Keratinocyte (primary cell): ENCODE measurements at regions not wholly inside any gene's neighbourhood (a gene's known extent, or its start where the extent isn't known, plus 50 kb on each side); places are given as distances from the start of the nearest gene placed in this dataset.

Experiments used
- DNase-seq: peaks from one replicate; pipeline ENCODE4 v3.0.0-alpha.2; 2011; ENCODE audit warnings: low read depth, missing footprints, low spot score
- FAIRE-seq: peaks from 2 replicates; lab custom pipeline; 2011; peaks lifted over from hg19 to GRCh38; lab: Jason Lieb, UNC
- H2AFZ ChIP-seq: 2 replicates; pipeline ENCODE4 v1.6.0; 2012; ENCODE audit warnings: low read length, control low read depth, inconsistent platforms; ENCODE audit not compliant: control insufficient read depth
- H3K27ac ChIP-seq: 2 replicates; pipeline ENCODE4 v1.5.1; 2011; ENCODE audit warnings: low read length; ENCODE audit not compliant: control insufficient read depth, insufficient read depth
- H3K27me3 ChIP-seq: 3 replicates; pipeline ENCODE4 v1.6.0; 2011; ENCODE audit warnings: low read length; ENCODE audit not compliant: control insufficient read depth, insufficient read depth; ENCODE audit errors: extremely low read depth
- H3K36me3 ChIP-seq, 2 experiments: 2 replicates in 1 of 2; 3 replicates in 1 of 2; pipeline ENCODE4 v1.5.1; 2011; ENCODE audit warnings: low read length in 2 of 2, mild to moderate bottlenecking in 1 of 2; ENCODE audit not compliant: control insufficient read depth in 2 of 2, insufficient read depth in 2 of 2; ENCODE audit errors: extremely low read depth in 1 of 2
- H3K4me1 ChIP-seq: 3 replicates; pipeline ENCODE4 v1.5.1; 2011; ENCODE audit warnings: low read length; ENCODE audit not compliant: control insufficient read depth, insufficient read depth; ENCODE audit errors: extremely low read depth
- H3K4me2 ChIP-seq: 3 replicates; pipeline ENCODE4 v1.6.0; 2011; ENCODE audit warnings: low read depth, low read length; ENCODE audit not compliant: control insufficient read depth, insufficient read depth; ENCODE audit errors: extremely low read depth
- H3K4me3 ChIP-seq, 3 experiments: fragments of 200-600 bp in 1 of 3; sonication (generic) in 1 of 3; 2 replicates in 2 of 3; 3 replicates in 1 of 3; pipeline ENCODE4 v1.5.1; 2011 to 2016; ENCODE audit warnings: low read length in 3 of 3, mild to moderate bottlenecking in 3 of 3, control low read depth in 2 of 3, inconsistent platforms in 1 of 3, low read depth in 1 of 3, mixed read lengths in 1 of 3, mixed run types in 1 of 3, moderate library complexity in 1 of 3; ENCODE audit not compliant: control insufficient read depth in 2 of 3, insufficient read depth in 2 of 3; ENCODE audit errors: extremely low read depth in 1 of 3
- H3K79me2 ChIP-seq: 2 replicates; pipeline ENCODE4 v1.6.0; 2012; ENCODE audit warnings: low read length; ENCODE audit not compliant: control insufficient read depth, insufficient read depth
- H3K9ac ChIP-seq: 3 replicates; pipeline ENCODE4 v1.6.0; 2011; ENCODE audit warnings: low read length; ENCODE audit not compliant: control insufficient read depth, insufficient read depth; ENCODE audit errors: extremely low read depth
- H3K9me1 ChIP-seq: 3 replicates; pipeline ENCODE4 v1.6.0; 2011; ENCODE audit warnings: low read length; ENCODE audit not compliant: control insufficient read depth, insufficient read depth; ENCODE audit errors: extremely low read depth
- H3K9me3 ChIP-seq: 2 replicates; pipeline ENCODE4 v1.5.1; 2012; ENCODE audit warnings: low read depth, low read length; ENCODE audit not compliant: control insufficient read depth
- H4K20me1 ChIP-seq: 3 replicates; pipeline ENCODE4 v1.6.0; 2011; ENCODE audit warnings: low read length; ENCODE audit not compliant: control insufficient read depth, insufficient read depth; ENCODE audit errors: extremely low read depth
- EZH2 ChIP-seq: IDR thresholded peaks from one replicate; pipeline ENCODE4 v1.6.1; 2012; ENCODE audit warnings: inconsistent platforms, mild to moderate bottlenecking, low read length, moderate library complexity
- dilution Hi-C: fragments of 300-500 bp; cut with MboI; formaldehyde crosslinking; loops from one replicate; pipeline ENCODE4 v1.7.0; 2020; ENCODE audit warnings: low sequenced_read_pairs; ENCODE audit not compliant: extremely low pct_ligation_motif_present
- TF ChIP-seq, protein P1 (sequence below), 3 experiments: IDR thresholded peaks in 1 of 3; conservative IDR thresholded peaks in 1 of 3; optimal IDR thresholded peaks in 1 of 3; 2 replicates in 2 of 3; 3 replicates in 1 of 3; pipeline versions ENCODE3 to v1.5.1; 2011; ENCODE audit warnings: low read length in 3 of 3, mild to moderate bottlenecking in 3 of 3, moderate library complexity in 2 of 3, control low read depth in 1 of 3, inconsistent platforms in 1 of 3; ENCODE audit not compliant: insufficient read depth in 2 of 3; ENCODE audit errors: extremely low read depth in 1 of 3

- DNase-seq = no peak
- Histone ChIP-seq H3K9me3 (no peaks in the 10 kb centered on the region), H3K4me2 (no peak overlapping the region), H3K79me2 (no peaks in the 10 kb centered on the region), H4K20me1 (no peaks in the 10 kb centered on the region), H3K4me3 (no peak overlapping the region), H3K4me1 (peaks cover 3% of the 10 kb centered on the region), H2AFZ (no peak overlapping the region), H3K36me3 (no peaks in the 10 kb centered on the region), H3K9me1 (no peaks in the 10 kb centered on the region), H3K27ac (no peak overlapping the region), H3K9ac (no peak overlapping the region), H3K27me3 (no peaks in the 10 kb centered on the region)
- TF ChIP-seq EZH2 = no peak
- TF ChIP-seq, protein P1, sequence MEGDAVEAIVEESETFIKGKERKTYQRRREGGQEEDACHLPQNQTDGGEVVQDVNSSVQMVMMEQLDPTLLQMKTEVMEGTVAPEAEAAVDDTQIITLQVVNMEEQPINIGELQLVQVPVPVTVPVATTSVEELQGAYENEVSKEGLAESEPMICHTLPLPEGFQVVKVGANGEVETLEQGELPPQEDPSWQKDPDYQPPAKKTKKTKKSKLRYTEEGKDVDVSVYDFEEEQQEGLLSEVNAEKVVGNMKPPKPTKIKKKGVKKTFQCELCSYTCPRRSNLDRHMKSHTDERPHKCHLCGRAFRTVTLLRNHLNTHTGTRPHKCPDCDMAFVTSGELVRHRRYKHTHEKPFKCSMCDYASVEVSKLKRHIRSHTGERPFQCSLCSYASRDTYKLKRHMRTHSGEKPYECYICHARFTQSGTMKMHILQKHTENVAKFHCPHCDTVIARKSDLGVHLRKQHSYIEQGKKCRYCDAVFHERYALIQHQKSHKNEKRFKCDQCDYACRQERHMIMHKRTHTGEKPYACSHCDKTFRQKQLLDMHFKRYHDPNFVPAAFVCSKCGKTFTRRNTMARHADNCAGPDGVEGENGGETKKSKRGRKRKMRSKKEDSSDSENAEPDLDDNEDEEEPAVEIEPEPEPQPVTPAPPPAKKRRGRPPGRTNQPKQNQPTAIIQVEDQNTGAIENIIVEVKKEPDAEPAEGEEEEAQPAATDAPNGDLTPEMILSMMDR (optimal IDR thresholded peaks at IDR 0.05 in 1 of 3, IDR thresholded peaks at IDR 0.05 in 1 of 3, conservative IDR thresholded peaks at IDR 0.05 in 1 of 3; ENCODE audit: extremely low read depth in 1 of 3, insufficient read depth in 2 of 3, low read length in 3 of 3) = no peak
- no peak for FAIRE-seq
- dilution Hi-C loops = no loop called here
These were observed 298.3 kb downstream of the ARL4A start for GRCh38 chr7:12985752-12986151.

GRCh38 chr7:12987238-12987637 lies 299.8 kb downstream of the ARL4A start:
- no peak for TF ChIP-seq EZH2
- TF ChIP-seq, protein P1 (optimal IDR thresholded peaks at IDR 0.05 in 1 of 3, IDR thresholded peaks at IDR 0.05 in 1 of 3, conservative IDR thresholded peaks at IDR 0.05 in 1 of 3; ENCODE audit: extremely low read depth in 1 of 3, insufficient read depth in 2 of 3, low read length in 3 of 3) = no peak
- FAIRE-seq = no peak
- Histone ChIP-seq H3K4me3 (no peak overlapping the region), H3K4me2 (no peak overlapping the region), H3K36me3 (no peaks in the 10 kb centered on the region), H3K27ac (no peak overlapping the region), H3K27me3 (no peaks in the 10 kb centered on the region), H3K9me3 (no peaks in the 10 kb centered on the region), H3K9ac (no peak overlapping the region), H2AFZ (no peak overlapping the region), H3K9me1 (no peaks in the 10 kb centered on the region), H3K79me2 (no peaks in the 10 kb centered on the region), H3K4me1 (peaks cover 3% of the 10 kb centered on the region), H4K20me1 (no peaks in the 10 kb centered on the region)
- no peak for DNase-seq
- dilution Hi-C loops = no loop called here
